NCI-H2171 (cell line): ENCODE measurements at regions not wholly inside any gene's neighbourhood (a gene's known extent, or its start where the extent isn't known, plus 50 kb on each side); places are given as distances from the start of the nearest gene placed in this dataset.

Experiments used
- DNase-seq: peaks from one replicate; lab custom pipeline; 2025; lab: John Stamatoyannopoulos, UW

GRCh38 chr4:180150818-180151217, 2092.4 kb upstream of the TENM3 start:
- DNase-seq = no peak

GRCh38 chr4:180152831-180153230, 2090.4 kb upstream of the TENM3 start:
- DNase-seq = no peak

GRCh38 chr4:180153587-180153986, 2089.6 kb upstream of the TENM3 start:
- no peak for DNase-seq

- DNase-seq = no peak
These were observed 2086.5 kb upstream of the TENM3 start for GRCh38 chr4:180156684-180157083.

GRCh38 chr4:180160195-180160983, 2082.8 kb upstream of the TENM3 start:
- no peak for DNase-seq

- no peak for DNase-seq
These were observed 2078.4 kb upstream of the TENM3 start for GRCh38 chr4:180164799-180165198.

GRCh38 chr4:180169394-180169793, 2073.8 kb upstream of the TENM3 start:
- no peak for DNase-seq

GRCh38 chr4:180169966-180170365, 2073.2 kb upstream of the TENM3 start:
- DNase-seq = no peak

GRCh38 chr4:180179146-180179545, 2064.1 kb upstream of the TENM3 start:
- DNase-seq = no peak

- DNase-seq = no peak
These were observed 2053.5 kb upstream of the TENM3 start for GRCh38 chr4:180189666-180190065.

GRCh38 chr4:180190382-180190781, 2052.8 kb upstream of the TENM3 start:
- no peak for DNase-seq

- no peak for DNase-seq
These were observed 2045.7 kb upstream of the TENM3 start for GRCh38 chr4:180197471-180197870.

- DNase-seq = no peak
These were observed 2039.9 kb upstream of the TENM3 start for GRCh38 chr4:180203349-180203748.

GRCh38 chr4:180205276-180205675, 2037.9 kb upstream of the TENM3 start:
- DNase-seq = no peak

- no peak for DNase-seq
These were observed 2035.3 kb upstream of the TENM3 start for GRCh38 chr4:180207921-180208320.

- DNase-seq = no peak
These were observed 2026.1 kb upstream of the TENM3 start for GRCh38 chr4:180217070-180217469.

GRCh38 chr4:180219080-180219479, 2024.1 kb upstream of the TENM3 start:
- DNase-seq = no peak

- no peak for DNase-seq
These were observed 2017.2 kb upstream of the TENM3 start for GRCh38 chr4:180225977-180226376.

GRCh38 chr4:180234730-180235129, 2008.5 kb upstream of the TENM3 start:
- DNase-seq = no peak

- no peak for DNase-seq
These were observed 2002.5 kb upstream of the TENM3 start for GRCh38 chr4:180240670-180241069.

GRCh38 chr4:180253419-180253818, 1989.8 kb upstream of the TENM3 start:
- no peak for DNase-seq

GRCh38 chr4:180261346-180261745, 1981.9 kb upstream of the TENM3 start:
- no peak for DNase-seq

- no peak for DNase-seq
These were observed 1963.1 kb upstream of the TENM3 start for GRCh38 chr4:180280076-180280475.

- DNase-seq = no peak
These were observed 1962.4 kb upstream of the TENM3 start for GRCh38 chr4:180280726-180281297.
